HuH-7.5 (cell line): ENCODE measurements at regions not wholly inside any gene's neighbourhood (a gene's known extent, or its start where the extent isn't known, plus 50 kb on each side); places are given as distances from the start of the nearest gene placed in this dataset.

Source experiments
- DNase-seq: peaks from one replicate; pipeline ENCODE4 v3.0.0; 2011; ENCODE audit warnings: low spot score

DNA sequence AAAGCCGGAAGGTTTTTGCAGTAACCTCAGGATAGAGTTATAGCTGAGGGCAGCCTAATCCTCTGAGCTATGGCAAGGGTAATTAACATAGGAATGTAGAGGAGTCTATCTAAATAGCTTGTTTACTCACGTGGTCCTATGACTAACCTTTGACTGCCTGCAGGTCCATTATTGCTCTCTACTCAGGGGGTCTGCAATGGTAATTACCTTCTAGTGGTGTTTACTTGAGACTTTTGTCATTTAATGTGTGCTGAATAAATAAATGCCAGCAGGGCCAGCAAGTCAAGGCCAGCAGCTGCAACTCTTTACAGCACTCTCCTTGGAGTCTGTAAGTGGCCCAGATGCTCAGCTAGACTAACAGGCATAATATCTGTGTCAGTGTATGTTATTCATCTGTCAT is 212.7 kb upstream of the FMR1 start:
- no peak for DNase-seq

DNA sequence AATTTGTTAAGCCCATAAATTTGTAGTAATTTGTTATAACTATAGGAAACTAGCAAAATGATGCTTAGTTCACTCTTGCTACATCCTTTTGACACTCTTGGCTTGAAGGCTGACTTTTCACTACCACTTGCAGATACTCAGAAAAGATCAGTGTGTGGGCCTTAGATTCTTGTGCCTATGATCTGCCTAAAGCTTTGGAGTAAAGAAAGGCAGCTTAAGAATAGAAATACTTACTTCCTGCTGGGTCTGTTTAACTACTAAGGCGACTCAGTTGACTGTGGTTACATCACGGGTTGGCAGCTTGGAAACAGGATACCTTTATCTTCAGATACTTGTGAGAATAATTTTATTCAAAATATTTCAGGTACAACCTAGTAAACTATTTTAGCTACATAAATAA is 201.4 kb upstream of the FMR1 start:
- DNase-seq: no peak

DNA sequence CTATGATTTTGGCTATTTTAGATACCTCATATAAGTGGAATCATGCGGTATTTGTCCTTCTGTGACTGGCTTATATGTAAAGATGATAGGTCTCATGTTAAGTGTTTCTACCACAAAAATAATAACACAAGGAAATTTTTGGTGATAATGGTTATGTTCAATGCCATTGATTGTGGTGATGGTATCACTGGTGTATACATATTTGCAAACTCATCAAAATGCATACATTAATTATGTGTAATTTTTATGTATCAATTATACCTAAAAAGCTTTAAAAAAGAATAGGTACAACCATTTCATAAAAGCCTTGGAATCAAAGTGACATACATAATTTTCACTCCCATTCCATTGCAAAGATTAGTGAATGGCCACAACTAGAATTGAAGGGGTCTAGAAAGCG is 178.3 kb upstream of the FMR1 start:
- DNase-seq: no peak

DNA sequence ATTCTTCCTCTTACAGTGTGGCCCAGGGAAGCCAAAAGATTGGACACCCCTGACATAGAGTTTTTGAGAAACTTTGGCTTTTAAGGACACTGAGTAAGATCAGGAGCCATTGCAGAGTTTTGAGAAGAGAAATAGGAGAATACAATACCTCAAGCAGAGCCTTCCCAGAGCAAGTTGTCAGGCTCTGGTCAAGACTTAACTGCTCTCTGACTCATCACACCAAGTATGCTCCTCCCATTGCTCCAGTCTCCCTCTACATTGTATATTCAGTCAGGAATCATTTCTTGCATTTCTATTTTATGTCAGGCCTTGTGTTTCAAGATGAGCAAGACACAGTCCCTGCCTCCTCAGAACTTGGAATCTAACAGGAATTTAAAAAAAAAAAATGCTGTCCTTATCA is 176.4 kb upstream of the FMR1 start:
- no peak for DNase-seq

DNA sequence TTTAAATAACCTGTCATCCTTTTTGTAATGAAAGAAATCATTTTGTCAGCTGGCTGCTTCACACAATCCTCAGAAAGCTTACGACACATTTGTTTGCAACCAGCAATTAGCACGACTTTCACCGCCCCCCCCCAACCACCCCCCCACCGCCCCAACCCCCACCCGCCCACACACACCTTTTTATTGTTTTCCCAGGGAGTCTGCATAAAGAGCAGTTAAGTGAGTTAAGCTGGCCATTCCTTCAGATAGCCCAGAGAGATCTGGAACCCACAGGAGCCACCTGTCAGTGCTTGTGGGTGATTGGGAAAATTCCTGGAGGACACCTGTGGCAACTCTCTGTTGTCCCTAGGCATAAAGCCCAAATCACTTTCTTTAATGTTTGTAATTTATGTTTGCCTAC is 175.7 kb upstream of the FMR1 start:
- DNase-seq: no peak

DNA sequence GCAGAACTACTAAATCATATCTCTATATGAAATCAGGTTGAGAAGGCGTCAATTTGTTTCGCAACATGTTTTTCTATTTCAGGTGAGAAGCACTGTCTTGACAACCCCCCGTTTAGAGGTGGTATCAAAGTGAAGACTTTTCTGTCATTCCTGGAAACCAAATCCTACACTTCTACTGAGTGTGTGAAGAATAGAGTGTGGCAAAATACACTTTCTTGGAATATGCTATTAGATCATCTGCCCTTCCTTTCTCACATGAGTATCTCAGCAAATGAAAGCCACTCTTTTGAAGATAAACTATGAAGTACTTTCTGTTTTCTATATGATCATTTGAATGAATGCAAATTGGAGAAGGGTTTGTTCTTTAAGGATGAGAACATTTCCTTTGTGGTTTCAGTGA is 174.0 kb upstream of the FMR1 start:
- DNase-seq: no peak

DNA sequence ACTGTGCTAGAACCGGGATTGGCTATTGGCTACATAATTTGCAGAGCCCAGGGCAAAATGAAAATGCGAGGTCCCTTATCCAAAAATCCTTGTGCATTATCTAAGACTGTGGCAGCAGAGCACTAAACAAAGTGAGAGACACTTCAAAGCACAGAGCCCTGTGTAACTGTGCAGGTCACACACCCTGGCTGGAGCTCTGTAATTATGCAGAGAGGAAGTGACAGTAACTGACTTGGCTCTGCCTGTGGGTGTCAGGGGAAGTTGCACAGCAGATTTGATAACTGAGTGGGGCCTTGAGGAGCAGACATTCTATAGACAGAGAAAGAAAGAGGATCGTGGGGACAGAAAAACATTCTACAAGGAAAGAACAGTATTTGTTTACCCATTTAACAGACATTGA is 173.5 kb upstream of the FMR1 start:
- no peak for DNase-seq

DNA sequence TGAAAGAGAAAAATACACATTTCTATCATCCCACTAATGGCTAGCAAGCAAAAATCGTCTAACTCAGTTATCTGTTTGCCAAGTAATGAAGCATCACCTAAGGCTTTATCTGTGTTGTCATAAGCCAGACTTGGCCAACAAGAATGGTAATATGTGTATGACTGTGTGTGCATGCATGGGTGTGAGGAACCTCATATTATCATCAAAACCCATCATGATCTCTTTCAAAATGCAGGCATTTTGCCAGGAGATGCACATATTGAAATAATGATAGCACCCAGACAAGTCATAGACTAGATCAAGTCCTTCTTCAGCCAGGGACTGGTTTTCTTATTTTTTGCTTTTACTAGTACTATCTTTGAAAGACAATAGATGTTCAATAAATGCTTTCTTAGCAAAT is 172.5 kb upstream of the FMR1 start:
- DNase-seq: no peak

DNA sequence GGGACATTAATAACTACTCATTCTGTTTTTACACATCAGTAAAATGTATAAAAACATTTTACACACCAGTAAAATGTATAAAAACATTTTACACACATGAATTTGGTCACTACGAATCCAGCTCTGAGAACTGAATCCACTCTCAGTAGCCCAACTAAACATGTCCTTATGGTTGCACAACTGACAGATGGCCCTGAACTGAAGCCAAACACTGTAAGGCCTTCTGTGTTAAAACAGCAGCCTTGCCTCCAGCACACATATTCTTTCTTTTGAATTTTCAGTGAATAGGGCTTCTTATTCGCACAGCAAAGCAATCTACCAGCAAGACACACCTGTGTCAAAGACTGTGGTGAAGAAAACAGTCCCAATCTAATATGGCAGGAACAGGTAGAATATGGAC is 169.9 kb upstream of the FMR1 start:
- DNase-seq: no peak

DNA sequence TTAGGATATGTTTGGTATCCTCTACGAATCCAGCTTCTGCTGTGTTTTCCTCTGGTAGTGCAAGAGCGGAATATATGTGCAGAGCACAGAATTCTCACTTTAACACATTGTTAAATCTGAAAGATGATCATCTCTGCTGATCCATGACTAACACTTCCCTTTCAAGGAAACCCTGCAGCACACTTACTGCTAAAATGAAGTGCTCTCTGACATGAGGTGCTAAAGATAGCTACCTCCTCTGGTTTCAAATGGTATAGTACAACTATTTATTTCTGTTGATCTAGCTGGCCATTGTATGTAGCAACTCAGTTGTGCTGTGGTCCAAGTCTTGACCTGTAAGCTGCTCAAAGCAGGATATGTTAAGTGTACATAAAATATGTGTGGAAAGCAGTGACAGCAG is 162.4 kb upstream of the FMR1 start:
- DNase-seq: no peak

DNA sequence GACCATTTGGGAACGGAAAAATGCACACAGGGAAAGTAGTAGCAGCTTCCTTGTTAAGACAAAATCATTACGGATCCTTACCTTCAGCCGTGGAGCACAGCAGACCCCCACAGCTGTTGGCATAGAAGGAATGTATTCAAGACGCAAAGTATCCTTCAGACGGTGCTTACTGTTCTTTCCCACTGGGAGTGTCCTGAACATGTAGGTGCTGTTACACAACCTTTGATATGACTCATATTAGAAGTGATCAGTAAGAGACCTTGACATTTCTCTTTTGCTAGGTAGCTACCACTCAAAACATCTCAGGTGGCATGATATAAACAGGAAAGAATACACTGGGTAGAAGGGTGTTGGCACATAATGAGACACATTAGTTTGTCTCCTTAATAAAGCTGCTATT is 154.0 kb upstream of the FMR1 start:
- DNase-seq: no peak

DNA sequence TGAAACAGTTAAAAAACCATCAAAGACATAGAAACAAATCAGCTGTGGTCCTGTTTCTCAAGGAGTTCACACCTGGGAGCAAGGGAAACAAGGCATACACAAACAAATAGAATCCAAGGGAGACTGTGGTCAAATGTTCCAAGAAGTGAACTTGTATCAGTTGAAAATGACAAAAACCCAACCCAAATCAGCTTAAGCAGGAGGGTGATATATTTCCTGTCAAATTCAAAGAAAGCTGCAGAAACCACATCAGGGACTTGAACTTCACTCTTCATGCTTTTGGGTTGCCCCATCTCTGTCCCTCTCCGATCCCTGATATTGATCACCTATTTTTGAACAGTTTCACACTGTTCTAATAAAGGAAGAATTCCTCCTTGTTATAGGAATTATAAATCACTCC is 148.6 kb upstream of the FMR1 start:
- DNase-seq: no peak

DNA sequence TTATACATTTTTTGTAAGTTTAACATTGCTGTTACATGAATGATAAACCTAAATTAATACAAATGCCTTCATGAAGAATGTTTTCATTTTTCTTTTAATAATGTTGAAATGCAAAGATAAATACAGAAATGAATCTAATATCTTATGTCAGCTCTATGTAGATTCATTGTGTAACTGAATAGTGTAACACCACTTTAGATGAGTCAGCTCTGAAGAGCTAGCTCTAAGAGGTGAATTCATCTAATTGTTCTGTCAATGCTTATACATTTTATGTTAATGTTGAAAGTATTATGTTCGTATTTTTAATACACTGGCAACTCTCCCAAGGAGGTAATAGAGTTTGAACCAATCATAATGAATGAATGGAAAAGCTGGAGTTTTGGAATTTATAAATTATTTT is 146.9 kb upstream of the FMR1 start:
- no peak for DNase-seq

DNA sequence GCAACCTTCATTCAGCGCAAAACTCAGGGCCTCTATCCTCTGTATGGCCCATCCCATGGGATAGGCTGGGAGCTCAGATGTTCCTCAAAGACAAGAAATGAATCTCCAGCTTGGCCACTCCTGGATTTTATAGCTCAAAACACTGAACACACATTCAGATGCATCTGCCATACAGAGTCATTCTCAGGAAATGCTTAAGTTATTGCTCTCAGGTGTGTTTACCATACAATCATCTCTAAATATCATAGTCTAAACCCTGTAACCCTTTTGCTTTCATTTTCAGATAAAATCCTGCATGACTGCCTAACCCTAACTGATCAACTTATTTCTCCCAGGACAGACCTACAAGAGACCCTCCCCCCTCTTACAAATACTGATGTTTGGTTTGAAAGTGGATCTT is 140.9 kb upstream of the FMR1 start:
- no peak for DNase-seq

DNA sequence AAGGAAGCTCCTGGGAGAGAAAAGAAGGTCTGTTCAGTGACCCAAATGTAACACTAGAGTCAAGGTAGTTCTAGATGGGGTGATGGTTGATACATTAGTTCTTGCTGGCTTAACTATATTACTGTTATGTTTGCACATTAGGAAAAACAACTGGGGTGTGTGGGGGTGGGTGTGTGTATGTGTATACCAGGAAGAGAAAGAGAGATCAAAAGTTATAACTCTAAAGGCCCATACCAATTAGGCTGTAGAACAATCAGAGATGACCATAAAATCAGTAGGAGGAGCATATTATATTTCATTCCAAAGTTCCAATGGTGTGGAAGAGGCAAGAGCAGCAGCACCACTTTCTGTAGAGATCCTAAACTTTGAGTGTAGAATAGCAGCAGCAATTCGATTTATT is 134.7 kb upstream of the FMR1 start:
- DNase-seq: no peak

DNA sequence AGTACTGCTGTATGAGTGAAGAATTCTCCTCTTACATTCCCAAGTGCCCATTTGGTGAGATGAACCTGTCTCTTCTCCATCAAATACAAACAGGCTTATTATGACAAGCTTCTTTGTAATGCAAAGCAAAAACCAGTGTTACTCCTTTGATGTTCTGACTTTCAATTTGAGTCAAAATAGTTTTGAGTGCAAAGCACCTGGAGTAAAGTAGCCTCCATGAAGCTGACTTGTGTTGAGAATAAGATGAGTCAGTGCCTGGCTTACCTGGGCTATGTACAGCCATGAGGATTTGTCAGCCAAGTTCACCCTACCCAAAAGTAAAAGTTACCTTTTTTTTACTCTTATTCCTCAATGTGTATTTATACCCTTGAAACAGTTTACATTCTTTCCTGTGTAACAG is 132.5 kb upstream of the FMR1 start:
- no peak for DNase-seq

DNA sequence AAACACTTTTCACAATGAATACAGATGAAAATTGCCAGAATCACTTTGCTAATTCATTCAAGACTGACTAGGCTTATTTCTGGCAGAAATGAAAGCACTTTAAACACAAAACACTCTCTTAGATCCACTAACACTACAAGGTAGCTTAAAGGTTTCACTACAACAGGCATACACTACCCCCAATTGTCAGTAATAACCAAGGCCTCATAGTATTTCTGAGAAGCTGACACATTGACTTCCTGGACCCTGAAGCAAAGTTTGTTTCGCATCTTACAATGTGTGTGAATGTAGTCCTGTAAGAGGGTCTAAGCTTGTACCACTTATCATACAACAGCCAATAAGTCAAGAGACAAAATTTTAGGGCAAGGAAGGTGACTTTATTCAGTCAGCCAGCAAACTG is 129.9 kb upstream of the FMR1 start:
- no peak for DNase-seq

DNA sequence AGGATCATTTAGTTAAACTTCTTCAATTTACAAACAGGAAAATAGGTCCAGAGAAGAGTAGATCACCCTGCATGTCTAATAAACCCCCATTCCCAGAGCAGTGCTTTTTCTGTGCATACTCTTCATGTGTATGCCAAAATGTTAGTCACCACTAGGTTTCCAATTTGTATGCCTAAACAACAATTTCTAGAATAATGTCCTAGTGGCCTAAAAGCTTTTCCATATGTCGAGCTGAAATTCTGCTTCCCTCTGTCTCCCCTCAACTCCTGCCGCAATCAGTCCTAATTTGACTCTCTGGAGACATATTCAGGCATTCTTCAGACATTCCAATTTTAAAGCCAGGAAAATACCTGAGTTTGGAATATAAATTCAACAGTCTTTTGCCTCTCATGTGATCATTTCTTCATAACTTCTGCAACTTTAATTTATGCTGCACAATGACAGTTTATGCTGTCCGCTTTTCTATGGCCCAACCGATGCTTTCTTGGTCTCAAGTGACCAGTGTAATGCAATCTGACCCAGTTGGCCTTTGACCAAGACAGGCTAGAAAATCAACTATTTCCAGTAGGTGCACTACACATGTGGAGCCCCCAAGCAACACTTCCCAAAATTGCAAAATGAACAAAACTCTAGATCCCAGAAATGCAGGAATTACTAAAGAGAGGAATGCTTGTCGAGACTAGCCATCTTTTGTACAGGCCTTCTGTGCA is 122.9 kb upstream of the FMR1 start:
- DNase-seq: no peak

DNA sequence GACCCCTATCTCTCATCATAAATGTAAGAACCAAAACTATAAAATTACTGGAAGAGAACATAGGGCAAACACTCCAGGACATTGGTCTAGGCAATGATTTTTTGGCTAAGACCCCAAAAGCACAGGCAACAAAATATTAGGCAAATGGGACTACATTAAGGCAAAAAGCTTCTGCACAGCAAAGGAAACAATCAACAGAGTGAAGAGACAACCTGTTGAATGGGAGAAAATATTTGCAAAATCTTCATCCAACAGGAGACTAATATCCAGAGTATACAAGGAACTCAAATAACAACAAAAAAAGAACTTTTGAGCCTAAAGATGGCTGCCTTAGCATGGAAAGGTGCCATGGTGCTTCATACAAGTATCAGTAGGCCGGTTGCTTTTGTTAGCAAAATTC is 111.1 kb upstream of the FMR1 start:
- no peak for DNase-seq

DNA sequence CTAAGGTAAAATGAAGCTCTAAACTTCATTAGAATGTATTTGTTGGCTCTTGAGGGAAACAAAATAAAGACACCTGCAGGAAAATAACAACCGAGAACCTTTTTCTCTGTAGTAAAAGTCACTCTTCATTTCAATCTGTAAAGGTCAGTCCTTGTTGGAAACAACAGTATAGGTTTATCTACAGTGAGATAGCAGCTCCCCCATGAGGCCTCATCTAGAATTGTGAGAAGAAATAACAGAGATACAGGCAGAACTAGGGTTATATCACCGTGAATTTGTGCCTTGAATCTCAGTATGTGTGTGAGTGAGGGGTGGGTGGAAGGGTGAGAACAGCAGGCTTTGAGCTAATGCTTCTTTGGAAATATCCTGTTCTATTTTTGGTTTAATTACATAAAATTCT is 107.8 kb upstream of the FMR1 start:
- peak; percentile 9 for DNase-seq

DNA sequence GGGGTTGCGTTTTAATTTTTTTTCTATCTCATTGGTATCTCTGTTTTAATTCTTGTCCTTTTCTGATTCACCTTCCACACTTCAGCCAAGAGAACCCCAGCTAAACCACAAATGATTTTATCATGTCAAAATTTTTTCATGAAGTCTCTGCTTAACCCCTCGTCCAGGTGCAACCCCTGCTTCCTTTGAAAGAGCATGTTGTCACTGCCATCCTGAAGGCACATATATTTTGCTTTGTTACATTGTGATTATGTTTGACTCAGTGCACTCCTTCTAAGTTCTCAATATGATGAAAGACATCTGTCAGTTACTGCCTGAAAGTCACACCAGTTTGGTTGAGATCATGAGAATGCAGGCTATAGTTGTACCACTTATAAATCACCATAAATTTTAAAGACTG is 99.9 kb upstream of the FMR1 start:
- DNase-seq: no peak

DNA sequence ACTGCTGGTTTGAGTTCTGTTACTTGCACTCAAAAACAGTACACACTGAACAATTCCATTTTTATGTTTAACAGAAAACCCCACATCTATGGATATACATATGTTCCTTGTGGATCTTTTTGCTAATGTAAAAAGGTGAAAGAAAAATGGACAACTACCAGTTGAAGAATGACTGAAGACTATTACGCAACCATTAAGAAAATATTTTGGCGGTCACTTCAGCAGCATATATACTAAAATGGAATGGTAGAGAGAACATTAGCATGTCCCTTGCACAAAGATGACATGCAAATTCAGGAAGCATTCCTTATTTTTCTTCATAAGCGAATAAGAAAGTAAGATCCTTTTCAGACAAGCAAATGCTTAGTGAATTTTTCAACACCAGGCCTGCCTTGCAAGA is 84.6 kb upstream of the FMR1 start:
- DNase-seq: no peak

DNA sequence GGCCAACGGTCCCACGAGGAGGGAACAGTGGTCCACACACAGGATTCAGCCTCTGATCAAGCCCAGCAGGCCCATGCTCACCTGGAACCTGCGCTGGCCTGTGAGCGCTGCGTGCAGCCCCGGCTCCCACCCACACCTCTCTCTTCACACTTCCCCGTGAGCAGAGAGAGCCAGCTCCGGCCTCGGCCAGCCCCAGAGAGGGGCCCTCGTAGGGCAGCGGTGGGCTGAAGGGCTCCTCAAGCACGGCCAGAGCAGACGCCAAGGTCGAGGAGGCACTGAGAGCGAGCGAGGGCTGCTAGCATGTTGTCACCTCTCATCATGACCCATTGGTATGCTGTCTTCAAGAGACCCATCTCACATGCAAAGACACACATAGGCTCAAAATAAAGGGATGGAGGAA is 83.0 kb upstream of the FMR1 start:
- no peak for DNase-seq

DNA sequence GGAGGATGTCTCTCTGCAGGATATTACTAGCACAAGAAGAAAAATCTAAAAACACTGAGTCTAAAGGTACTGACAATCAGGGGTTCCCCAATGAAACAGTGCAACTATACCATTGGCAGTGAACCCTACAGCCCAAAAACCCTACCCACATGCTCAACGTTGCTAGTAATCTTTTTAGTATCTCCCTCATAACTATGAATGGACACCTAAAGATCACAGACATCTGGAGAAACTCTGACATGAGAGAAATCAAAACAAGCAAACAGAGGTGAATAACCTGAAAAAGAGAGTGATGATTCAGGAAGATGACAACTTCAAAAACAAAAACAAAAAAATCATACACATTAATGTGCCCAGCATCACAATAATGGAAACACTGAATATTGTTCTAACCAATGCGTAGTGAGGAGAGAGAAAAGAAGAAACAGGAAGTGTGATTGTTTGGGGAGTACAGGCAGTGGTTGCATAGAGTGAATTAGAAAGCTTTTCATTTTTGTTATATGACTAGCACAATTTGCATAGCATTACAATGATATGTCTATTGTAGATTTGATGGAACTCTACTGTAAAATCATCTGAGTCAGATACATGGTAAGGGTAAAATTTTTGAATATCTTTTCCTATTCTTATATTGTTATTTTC is 78.9 kb upstream of the FMR1 start:
- no peak for DNase-seq
